ENCODE measurements at regions not wholly inside any gene's neighbourhood (a gene's known extent, or its start where the extent isn't known, plus 50 kb on each side); places are given as distances from the start of the nearest gene placed in this dataset.

GRCh38 chr17:74117087-74117698 is 86.3 kb upstream of the RPL38 start:
- TF ChIP-seq CTCF (IDR thresholded peaks at IDR 0.05) (no peak), ZNF138 (CRISPR knock-in tag; conservative IDR thresholded peaks at IDR 0.05) (no peak), TEAD4 (CRISPR knock-in tag; IDR thresholded peaks at IDR 0.05) (no peak), TEAD1 (CRISPR knock-in tag; IDR thresholded peaks at IDR 0.05) (no peak), SP1 (CRISPR knock-in tag; conservative IDR thresholded peaks at IDR 0.05) (no peak)
